Cardiac septum (tissue), 1 donor: ENCODE measurements at regions not wholly inside any gene's neighbourhood (a gene's known extent, or its start where the extent isn't known, plus 50 kb on each side); places are given as distances from the start of the nearest gene placed in this dataset.

ENCODE experiments used
- DNase-seq: peaks from one replicate; pipeline ENCODE4 v3.0.0-alpha.2; 2020; ENCODE audit warnings: low spot score
- intact Hi-C: fragments of 100-400 bp; cut with DNase I; formaldehyde crosslinking; loops from one replicate; pipeline ENCODE4 v1.14.0; 2022
- donor health status: DM: no; HTN: no; CAD: no.

DNA sequence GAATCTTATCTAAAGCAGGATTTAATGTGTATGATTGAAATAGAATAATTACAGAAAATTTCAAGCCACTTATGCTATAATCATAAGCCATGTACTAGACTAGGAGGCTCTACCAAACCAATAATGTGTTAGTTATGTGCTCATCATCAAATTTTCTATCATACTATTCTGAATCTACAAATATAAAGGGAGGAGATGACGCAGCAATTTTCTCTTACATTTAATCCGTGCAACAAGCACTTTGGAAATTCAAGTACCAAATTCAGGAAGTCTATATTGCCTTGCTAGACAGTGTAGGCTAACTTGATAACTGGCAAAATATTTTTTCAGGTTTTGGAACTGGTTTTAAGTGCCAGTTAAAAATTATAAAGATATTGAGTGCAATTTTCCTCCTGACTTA is 283.5 kb downstream of the C4orf33 start:
- intact Hi-C loops: no loop called here

GRCh38 chr4:129384974-129385373 is 289.0 kb downstream of the C4orf33 start:
- intact Hi-C loops: no loop called here

More for the DNA sequence above, 283.5 kb downstream of the C4orf33 start:
- DNase-seq: no peak

DNA sequence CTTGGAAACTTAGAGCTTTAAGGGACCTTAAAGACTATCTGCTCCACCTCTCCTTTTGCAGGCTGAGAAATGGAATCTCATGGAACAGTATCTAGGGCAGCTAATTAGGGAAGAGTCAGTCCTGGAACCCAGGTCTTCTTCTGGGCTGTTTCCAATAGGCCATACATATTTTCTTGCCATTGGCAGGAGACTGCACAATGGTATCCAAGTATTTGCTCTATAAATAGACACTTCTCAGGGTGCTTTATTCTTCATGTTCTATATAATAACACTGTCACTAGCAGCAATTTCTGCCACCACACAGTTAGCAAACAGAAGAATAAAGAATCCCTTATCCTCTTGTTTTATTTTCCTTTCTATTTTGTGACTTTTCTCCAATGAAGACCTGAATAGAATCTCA is 291.7 kb downstream of the C4orf33 start:
- DNase-seq: no peak
- intact Hi-C loops: no loop called here

More at GRCh38 chr4:129384974-129385373, 289.0 kb downstream of the C4orf33 start:
- no peak for DNase-seq

DNA sequence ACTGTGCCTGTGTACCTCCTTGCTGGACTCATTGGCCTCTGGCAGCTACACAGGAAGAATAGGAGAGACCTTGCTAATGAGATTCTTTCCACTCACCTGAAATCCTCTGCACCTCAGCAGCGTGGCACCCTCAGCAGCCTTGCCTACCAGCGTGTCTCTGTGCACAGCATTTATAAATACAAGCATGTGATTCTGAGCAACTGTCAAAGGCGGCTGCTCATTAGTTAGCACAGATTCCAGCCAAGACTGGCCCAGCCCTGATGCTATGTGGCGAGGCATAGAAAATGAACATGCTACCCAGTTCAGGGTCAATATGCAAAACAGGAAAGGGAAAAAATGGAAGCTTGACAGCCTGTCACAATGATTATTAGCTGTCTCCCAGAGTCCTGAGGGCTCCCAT is 298.0 kb downstream of the C4orf33 start:
- DNase-seq: no peak
- intact Hi-C loops: no loop called here

- DNase-seq: no peak
- intact Hi-C loops: no loop called here
Measured at GRCh38 chr4:129394635-129395034, 298.7 kb downstream of the C4orf33 start.

DNA sequence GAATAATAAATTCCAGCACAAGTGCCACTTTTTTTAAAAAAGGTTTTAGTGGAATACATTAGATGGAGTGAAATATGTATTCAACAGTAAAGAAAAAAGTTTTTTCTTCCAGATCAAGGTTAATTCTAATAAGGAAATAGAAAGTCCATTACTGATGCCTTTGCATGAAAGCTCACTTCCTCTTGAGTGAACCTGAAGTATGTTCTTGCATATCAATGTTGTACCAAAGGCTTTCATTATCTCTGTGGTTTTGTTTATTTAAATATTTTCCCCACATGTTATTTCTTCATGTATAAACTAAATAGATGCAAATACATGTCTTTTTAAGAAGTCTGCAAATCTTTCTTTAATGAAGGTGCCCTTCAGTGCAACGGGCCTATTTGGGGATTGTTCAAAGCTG is 307.9 kb downstream of the C4orf33 start:
- intact Hi-C loops: no loop called here
- no peak for DNase-seq

DNA sequence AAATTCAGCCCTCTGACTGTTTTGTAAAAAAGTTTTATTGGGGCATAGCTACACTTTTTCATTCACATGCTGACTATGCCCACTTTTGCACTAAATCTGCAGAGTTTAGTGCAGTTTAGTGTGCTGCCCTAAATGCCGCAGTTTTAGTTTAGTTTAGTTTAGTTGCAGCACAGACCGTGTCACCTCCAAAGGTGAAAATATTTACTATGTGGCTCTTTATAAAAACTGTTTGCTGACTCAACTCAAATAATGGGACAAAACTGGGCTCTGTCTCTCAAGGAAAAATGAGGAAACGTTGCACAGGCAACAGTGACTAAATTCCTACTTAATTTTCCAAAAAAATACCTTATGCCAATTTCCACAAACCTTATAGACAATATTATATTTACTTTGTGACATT is 314.2 kb downstream of the C4orf33 start:
- intact Hi-C loops: no loop called here
- no peak for DNase-seq

DNA sequence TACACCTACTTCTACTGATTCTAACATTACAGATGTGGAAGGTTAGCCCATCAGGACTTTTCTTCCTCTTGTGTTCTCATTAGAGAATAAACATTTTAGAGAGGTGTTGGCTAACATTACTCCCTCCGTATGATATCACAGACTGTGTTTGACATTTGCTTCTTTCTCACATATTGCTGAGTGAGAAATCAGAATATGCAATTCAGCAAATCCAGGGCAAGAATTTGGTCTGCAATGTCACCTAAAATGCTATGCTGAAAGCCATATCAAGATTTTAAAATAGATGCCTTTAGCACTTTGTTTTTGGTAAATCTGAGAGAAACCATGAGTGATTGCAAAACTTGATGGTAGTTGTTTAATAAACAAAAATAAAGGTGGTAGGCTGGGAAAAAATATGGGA is 319.1 kb downstream of the C4orf33 start:
- intact Hi-C loops: no loop called here
- DNase-seq: no peak

GRCh38 chr4:129420637-129421036 is 324.7 kb downstream of the C4orf33 start:
- no peak for DNase-seq
- intact Hi-C loops: no loop called here

GRCh38 chr4:129422277-129422676 is 326.3 kb downstream of the C4orf33 start:
- intact Hi-C loops: no loop called here
- DNase-seq: no peak

- intact Hi-C loops: no loop called here
Measured at GRCh38 chr4:129428454-129428853, 332.5 kb downstream of the C4orf33 start.

GRCh38 chr4:129429581-129430320 is 333.8 kb downstream of the C4orf33 start:
- no peak for DNase-seq
- intact Hi-C loops: no loop called here

More at GRCh38 chr4:129428454-129428853, 332.5 kb downstream of the C4orf33 start:
- DNase-seq: no peak

- no peak for DNase-seq
- intact Hi-C loops: no loop called here
Measured at GRCh38 chr4:129437347-129437746, 341.4 kb downstream of the C4orf33 start.

- no peak for DNase-seq
- intact Hi-C loops: no loop called here
Measured at GRCh38 chr4:129438456-129438981, 342.6 kb downstream of the C4orf33 start.

GRCh38 chr4:129446074-129446473 is 350.1 kb downstream of the C4orf33 start:
- DNase-seq: no peak
- intact Hi-C loops: no loop called here

DNA sequence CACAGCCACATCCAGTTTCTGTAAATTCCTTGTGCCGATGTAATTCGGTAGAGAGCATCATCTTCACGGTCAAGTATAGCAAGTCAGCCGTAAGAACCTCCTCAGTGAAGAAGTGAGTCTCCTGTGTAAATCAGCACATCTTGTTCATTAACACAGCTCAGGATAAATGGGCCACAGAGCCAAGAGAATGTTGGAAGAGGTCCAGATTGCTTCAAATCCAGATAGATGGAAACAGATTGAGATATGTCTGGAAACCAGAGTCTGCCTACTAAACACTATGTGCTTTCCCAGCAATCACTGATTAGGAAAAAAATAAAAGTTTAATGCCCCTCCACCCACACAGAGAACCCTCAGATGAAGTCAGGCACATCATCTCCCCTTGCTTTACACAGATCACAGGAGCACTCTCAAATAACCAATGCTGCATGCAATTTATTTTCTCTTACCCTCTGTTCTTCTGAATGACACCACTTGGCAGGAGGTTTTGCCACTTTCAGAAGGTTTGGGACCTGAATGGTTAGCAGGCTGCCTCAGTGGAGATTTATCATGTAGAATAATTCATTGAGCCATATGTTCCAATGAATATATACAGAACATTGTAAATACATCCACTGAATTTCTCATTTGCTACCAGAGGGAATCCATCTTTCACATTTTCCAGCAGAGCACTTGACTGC is 357.7 kb downstream of the C4orf33 start:
- intact Hi-C loops: no loop called here
- DNase-seq: no peak

DNA sequence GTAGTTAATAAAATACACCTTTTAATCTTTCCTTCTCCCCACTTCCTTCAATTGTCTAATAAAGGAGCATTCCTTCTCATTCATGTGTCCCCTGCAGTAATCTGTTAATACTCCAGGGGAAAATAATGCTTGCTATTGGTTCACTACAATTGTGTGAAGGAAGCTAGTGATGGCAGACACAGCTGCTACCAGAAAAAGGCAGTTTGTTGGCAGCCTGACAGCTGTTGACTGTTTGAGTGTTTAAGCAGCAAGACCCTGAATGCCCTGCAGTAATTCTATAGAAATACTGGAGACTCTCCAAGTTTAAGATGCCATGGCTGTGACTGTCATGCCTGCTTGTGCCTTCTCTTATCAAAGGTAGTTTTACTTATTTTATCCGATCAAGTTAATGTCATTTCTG is 359.5 kb downstream of the C4orf33 start:
- intact Hi-C loops: no loop called here
- DNase-seq: no peak

GRCh38 chr4:129468624-129469023 is 372.7 kb downstream of the C4orf33 start:
- no peak for DNase-seq
- intact Hi-C loops: no loop called here

GRCh38 chr4:129474698-129475097 is 378.7 kb downstream of the C4orf33 start:
- no peak for DNase-seq
- intact Hi-C loops: no loop called here

DNA sequence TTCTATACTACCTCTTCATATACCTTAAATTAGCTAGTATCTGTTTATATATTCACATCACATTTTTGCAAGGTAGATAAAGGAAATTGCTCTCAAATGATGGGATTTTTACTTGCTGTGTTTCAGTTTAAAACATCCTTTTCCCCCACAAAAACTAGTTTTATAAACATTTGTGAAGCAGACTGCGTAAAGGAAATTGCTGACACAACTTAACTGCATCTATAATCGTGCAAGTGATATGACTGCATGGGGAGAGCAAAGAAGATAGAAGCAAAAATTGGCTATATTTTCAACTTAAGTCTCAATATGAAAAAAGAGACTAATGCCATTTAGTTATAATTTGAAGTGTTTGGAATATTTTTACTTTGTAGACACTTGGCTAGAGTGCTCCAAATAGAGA is 385.2 kb downstream of the C4orf33 start:
- intact Hi-C loops: no loop called here
- DNase-seq: no peak

- intact Hi-C loops: no loop called here
- DNase-seq: no peak
Measured at GRCh38 chr4:129488427-129488826, 392.5 kb downstream of the C4orf33 start.
